ENCODE measurements at regions not wholly inside any gene's neighbourhood (a gene's known extent, or its start where the extent isn't known, plus 50 kb on each side); places are given as distances from the start of the nearest gene placed in this dataset.

- Histone ChIP-seq H3K4me1 (no peaks in the 10 kb centered on the region), H3K27ac (no peak overlapping the region), H3K4me3 (no peak overlapping the region), H3K27me3 (no peaks in the 10 kb centered on the region), H3K9me3 (no peaks in the 10 kb centered on the region), H3K36me3 (no peaks in the 10 kb centered on the region)
- DNase-seq = no peak
- no peak for TF ChIP-seq POLR2A (IDR thresholded peaks at IDR 0.05)
- no peak for TF ChIP-seq CTCF (IDR thresholded peaks at IDR 0.05)
- intact Hi-C loops (cut with DNase I; ENCODE audit: low total_unique reads) = no loop called here
Measured at GRCh38 chr4:66885501-66886165, 659.7 kb downstream of the CENPC start.

- no peaks in the 10 kb centered on the region for H3K9me3 ChIP-seq
- no peak overlapping the region for H3K27ac ChIP-seq
- no peak overlapping the region for H3K4me3 ChIP-seq
- no peaks in the 10 kb centered on the region for H3K27me3 ChIP-seq
- no peaks in the 10 kb centered on the region for H3K4me1 ChIP-seq
- H3K36me3 ChIP-seq = no peaks in the 10 kb centered on the region
- no peak for DNase-seq
- TF ChIP-seq POLR2A (IDR thresholded peaks at IDR 0.05) (no peak), CTCF (IDR thresholded peaks at IDR 0.05) (no peak)
- intact Hi-C loops (cut with DNase I; ENCODE audit: low total_unique reads) = no loop called here
Measured at GRCh38 chr4:66876946-66877345, 668.4 kb downstream of the CENPC start.

- no peak overlapping the region for H3K4me3 ChIP-seq
- intact Hi-C loops (cut with DNase I; ENCODE audit: low total_unique reads) = no loop called here
- no peak for TF ChIP-seq POLR2A (IDR thresholded peaks at IDR 0.05)
Measured at GRCh38 chr4:66872661-66873060, 672.6 kb downstream of the CENPC start.

GRCh38 chr4:66863481-66863880, 681.8 kb downstream of the CENPC start:
- no peaks in the 10 kb centered on the region for H3K9me3 ChIP-seq
- intact Hi-C loops (cut with DNase I; ENCODE audit: low total_unique reads) = no loop called here
- H3K27me3 ChIP-seq = no peaks in the 10 kb centered on the region
- no peak overlapping the region for H3K27ac ChIP-seq
- TF ChIP-seq POLR2A (IDR thresholded peaks at IDR 0.05) = no peak
- no peak for TF ChIP-seq CTCF (IDR thresholded peaks at IDR 0.05)
- DNase-seq = no peak
- no peak overlapping the region for H3K4me3 ChIP-seq
- no peaks in the 10 kb centered on the region for H3K4me1 ChIP-seq
- no peaks in the 10 kb centered on the region for H3K36me3 ChIP-seq

More at GRCh38 chr4:66872661-66873060, 672.6 kb downstream of the CENPC start:
- no peak overlapping the region for H3K27ac ChIP-seq
- no peaks in the 10 kb centered on the region for H3K9me3 ChIP-seq
- no peaks in the 10 kb centered on the region for H3K4me1 ChIP-seq
- H3K27me3 ChIP-seq = no peaks in the 10 kb centered on the region
- H3K36me3 ChIP-seq = no peaks in the 10 kb centered on the region
- no peak for DNase-seq

GRCh38 chr4:66855956-66856355, 689.3 kb downstream of the CENPC start:
- H3K4me1 ChIP-seq = no peaks in the 10 kb centered on the region
- no peak for DNase-seq
- H3K4me3 ChIP-seq = no peak overlapping the region
- no peaks in the 10 kb centered on the region for H3K36me3 ChIP-seq
- no peak for TF ChIP-seq POLR2A (IDR thresholded peaks at IDR 0.05)
- TF ChIP-seq CTCF (IDR thresholded peaks at IDR 0.05) = no peak
- intact Hi-C loops (cut with DNase I; ENCODE audit: low total_unique reads) = no loop called here
- H3K9me3 ChIP-seq = no peaks in the 10 kb centered on the region
- H3K27me3 ChIP-seq = no peaks in the 10 kb centered on the region
- H3K27ac ChIP-seq = no peak overlapping the region

- no peak for TF ChIP-seq POLR2A (IDR thresholded peaks at IDR 0.05)
- no peak for TF ChIP-seq CTCF (IDR thresholded peaks at IDR 0.05)
- no peak for DNase-seq
- Histone ChIP-seq H3K4me1 (no peaks in the 10 kb centered on the region), H3K4me3 (no peak overlapping the region), H3K9me3 (no peaks in the 10 kb centered on the region), H3K27ac (no peak overlapping the region), H3K36me3 (no peaks in the 10 kb centered on the region), H3K27me3 (no peaks in the 10 kb centered on the region)
- intact Hi-C loops (cut with DNase I; ENCODE audit: low total_unique reads) = no loop called here
Measured at GRCh38 chr4:66853845-66854244, 691.5 kb downstream of the CENPC start.

All from uterus (tissue), 3 donors.